Pancreas (tissue), 10 donors: ENCODE measurements at regions not wholly inside any gene's neighbourhood (a gene's known extent, or its start where the extent isn't known, plus 50 kb on each side); places are given as distances from the start of the nearest gene placed in this dataset.

Experiments used
- ATAC-seq, 4 donors: fragments of 200-7000 bp; cut with Tn5 transposase; one replicate each; pipeline versions ENCODE4 v1.8.0 to v1.9.1; 2020; ENCODE audit warnings: mild to moderate bottlenecking in 4 of 4, moderate library complexity in 4 of 4
- DNase-seq, 6 donors: peaks; one replicate each; pipeline ENCODE4 v3.0.0-alpha.2; 2020
- FAIRE-seq: peaks from 2 replicates; lab custom pipeline; 2012; peaks lifted over from hg19 to GRCh38; lab: Jason Lieb, UNC
- H3K27ac ChIP-seq, 4 donors: fragments of 200-600 bp; sonication (generic); 1 replicate in 3 of 4; 2 replicates in 1 of 4; pipeline versions ENCODE4 v1.5.0 to v1.8.0; 2020
- H3K27me3 ChIP-seq, 4 donors: fragments of 200-600 bp; one replicate each; pipeline ENCODE4 v1.8.0; 2021
- H3K36me3 ChIP-seq, 3 donors: fragments of 200-600 bp; sonication (generic) in 1 of 3; one replicate each; pipeline versions ENCODE4 v1.5.0 to v1.8.0; 2020 to 2021
- H3K4me1 ChIP-seq, 3 donors: fragments of 200-600 bp; one replicate each; pipeline ENCODE4 v1.8.0; 2021
- H3K4me3 ChIP-seq, 4 donors: fragments of 200-600 bp; sonication (generic) in 2 of 4; one replicate each; pipeline versions ENCODE4 v1.5.0 to v1.8.0; 2020 to 2021
- H3K9me3 ChIP-seq, 4 donors: fragments of 200-600 bp; one replicate each; pipeline ENCODE4 v1.8.0; 2021
- WGBS, 2 donors: extraction: QIAGEN DNeasy Blood & Tissue Kit; methylation state at CpG; one replicate each; pipeline ENCODE4 v1.1.7; 2013; 5-methylcytosine and 5-hydroxymethylcytosine counted together
- intact Hi-C, 3 donors: fragments of 100-400 bp; cut with DNase I; formaldehyde crosslinking; loops; one replicate each; pipeline versions ENCODE4 v1.11.1 to v1.14.2; 2022
- TF ChIP-seq, protein P1 (sequence below), 4 donors: fragments of 200-600 bp; sonication (generic) in 3 of 4; IDR thresholded peaks; one replicate each; pipeline versions ENCODE4 v1.5.0 to v1.8.0; 2021; ENCODE audit warnings: antibody characterized with exemption in 4 of 4
- donor health status: healthy with polysubstance abuse.
- donor health status: DM: no; HTN: no; CAD: no; lungs with moderate emphysema.
- donor health status: DM: no; HTN: no; CAD: no.
- donor health status: control.
- donor health status: control.
- donor health status: Bipolar disorder and iron deficiency.
- donor health status: DM: yes; HTN: yes; CAD: no.
- donor health status: DM: no; HTN: no; CAD: no.
- donor health status: DM: no; HTN: no; CAD: no.
- donor health status: DM: yes; HTN: yes; CAD: no.

DNA sequence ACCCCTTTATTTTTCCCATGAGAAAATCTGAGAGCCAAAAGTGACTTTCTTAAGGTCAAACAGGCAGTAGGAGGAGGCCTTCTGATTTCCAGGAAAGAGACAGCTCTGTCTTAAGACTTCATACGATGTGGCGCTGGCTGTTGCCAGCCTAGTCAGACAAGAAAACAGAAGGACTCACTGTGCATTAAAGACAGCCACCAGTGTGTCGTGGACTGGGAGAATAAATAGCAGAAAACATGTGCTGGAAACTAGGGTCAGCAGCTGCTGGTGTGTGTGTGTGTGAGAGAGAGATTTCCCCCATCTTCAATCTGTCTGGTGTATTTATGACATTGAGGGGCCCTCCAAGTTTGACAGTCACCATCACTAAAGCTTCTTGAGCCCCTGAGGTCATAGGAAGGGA, 708.6 kb upstream of the TMEM132C start:
- DNase-seq: no peak
- H3K4me3 ChIP-seq: no peak overlapping the region

DNA sequence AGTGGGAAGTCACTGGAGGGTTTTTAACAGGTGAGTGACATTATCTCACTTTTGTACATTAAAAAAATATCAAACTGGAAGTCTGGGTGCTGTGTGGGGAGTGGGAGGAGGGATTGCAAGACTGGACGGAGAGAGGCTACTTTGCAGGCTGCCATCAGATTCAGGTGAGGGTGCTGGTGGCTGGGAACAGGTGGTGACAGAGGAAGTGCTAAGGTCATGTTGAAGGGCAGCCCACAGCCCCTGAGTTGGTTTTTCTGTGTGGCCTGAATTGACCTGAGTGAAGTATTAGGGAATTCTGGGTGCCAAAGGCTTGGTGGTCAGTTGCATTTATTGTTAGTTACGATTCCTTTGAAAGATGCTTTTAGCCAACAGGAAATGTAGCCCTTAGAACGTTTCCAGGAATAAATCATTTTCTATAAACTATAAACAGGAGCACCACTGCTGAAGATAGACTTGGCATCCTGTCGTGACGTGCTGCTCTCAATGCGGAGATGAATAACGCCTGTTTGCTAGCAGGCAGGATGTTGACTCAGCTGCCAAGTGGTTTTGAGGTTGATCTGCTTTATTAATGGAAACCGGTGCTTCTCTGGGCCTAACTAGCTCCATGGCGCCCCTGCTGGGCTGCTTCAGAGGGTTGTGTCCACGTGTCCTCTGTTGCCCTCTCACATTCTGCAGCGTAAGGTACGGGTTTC, 707.5 kb upstream of the TMEM132C start:
- FAIRE-seq (no peak), ATAC-seq (peak in 2 of 4 donors; percentile 19 to 20)

More for the DNA sequence above, 708.6 kb upstream of the TMEM132C start:
- no peaks in the 10 kb centered on the region for H3K4me1 ChIP-seq
- TF ChIP-seq, protein P1, sequence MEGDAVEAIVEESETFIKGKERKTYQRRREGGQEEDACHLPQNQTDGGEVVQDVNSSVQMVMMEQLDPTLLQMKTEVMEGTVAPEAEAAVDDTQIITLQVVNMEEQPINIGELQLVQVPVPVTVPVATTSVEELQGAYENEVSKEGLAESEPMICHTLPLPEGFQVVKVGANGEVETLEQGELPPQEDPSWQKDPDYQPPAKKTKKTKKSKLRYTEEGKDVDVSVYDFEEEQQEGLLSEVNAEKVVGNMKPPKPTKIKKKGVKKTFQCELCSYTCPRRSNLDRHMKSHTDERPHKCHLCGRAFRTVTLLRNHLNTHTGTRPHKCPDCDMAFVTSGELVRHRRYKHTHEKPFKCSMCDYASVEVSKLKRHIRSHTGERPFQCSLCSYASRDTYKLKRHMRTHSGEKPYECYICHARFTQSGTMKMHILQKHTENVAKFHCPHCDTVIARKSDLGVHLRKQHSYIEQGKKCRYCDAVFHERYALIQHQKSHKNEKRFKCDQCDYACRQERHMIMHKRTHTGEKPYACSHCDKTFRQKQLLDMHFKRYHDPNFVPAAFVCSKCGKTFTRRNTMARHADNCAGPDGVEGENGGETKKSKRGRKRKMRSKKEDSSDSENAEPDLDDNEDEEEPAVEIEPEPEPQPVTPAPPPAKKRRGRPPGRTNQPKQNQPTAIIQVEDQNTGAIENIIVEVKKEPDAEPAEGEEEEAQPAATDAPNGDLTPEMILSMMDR (IDR thresholded peaks at IDR 0.05): no peak
- no peaks in the 10 kb centered on the region for H3K27me3 ChIP-seq
- WGBS, 2 donors: 52 to 54% methylated on average over 3 of the region's 3 CpGs
- H3K9me3 ChIP-seq: no peaks in the 10 kb centered on the region
- H3K27ac ChIP-seq: no peak overlapping the region
- no peak for FAIRE-seq
- H3K36me3 ChIP-seq: no peaks in the 10 kb centered on the region
- ATAC-seq: no peak
- intact Hi-C loops: no loop called here

DNA sequence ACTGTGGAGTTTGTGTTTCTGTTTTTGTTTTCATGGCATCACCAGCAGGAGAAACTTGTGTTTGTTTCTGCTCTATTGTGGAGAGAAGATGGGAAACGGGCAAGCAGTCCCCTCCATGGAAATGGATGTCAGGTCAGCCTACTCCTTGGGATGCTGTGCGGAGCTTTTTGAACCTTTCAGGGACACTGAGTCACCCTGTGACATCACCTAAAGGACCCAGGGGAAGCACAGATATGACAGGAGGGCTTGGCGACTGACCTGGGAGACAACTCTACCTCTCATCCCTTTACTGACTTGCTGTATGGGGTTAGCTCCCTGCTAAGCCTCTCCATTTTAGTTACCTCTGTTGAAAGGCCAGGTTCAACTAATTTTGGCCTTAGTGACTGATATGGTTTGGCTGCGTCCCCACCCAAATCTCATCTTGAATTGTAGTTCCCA, 706.9 kb upstream of the TMEM132C start:
- peaks cover 0 to 3% (median 0%) of the 10 kb centered on the region in 4 donors for H3K27me3 ChIP-seq
- H3K4me3 ChIP-seq: no peak overlapping the region
- ATAC-seq (no peak), DNase-seq (no peak), FAIRE-seq (no peak)
- intact Hi-C loops: no loop called here
- H3K36me3 ChIP-seq: no peaks in the 10 kb centered on the region
- no peak overlapping the region for H3K27ac ChIP-seq
- WGBS, 2 donors: 79 to 92% methylated on average over 4 of the region's 4 CpGs
- TF ChIP-seq, protein P1 (IDR thresholded peaks at IDR 0.05): no peak
- H3K4me1 ChIP-seq: no peaks in the 10 kb centered on the region
- H3K9me3 ChIP-seq: no peaks in the 10 kb centered on the region

More for the DNA sequence above, 707.5 kb upstream of the TMEM132C start:
- intact Hi-C loops: no loop called here
- H3K27me3 ChIP-seq: peaks cover 0 to 3% (median 0%) of the 10 kb centered on the region in 4 donors
- TF ChIP-seq, protein P1 (IDR thresholded peaks at IDR 0.05): no peak
- H3K4me3 ChIP-seq: no peak overlapping the region
- no peaks in the 10 kb centered on the region for H3K9me3 ChIP-seq
- H3K4me1 ChIP-seq: no peaks in the 10 kb centered on the region
- DNase-seq: no peak
- no peak overlapping the region for H3K27ac ChIP-seq
- WGBS, 2 donors: 23 to 28% methylated on average over 12 of the region's 12 CpGs
- H3K36me3 ChIP-seq: no peaks in the 10 kb centered on the region

DNA sequence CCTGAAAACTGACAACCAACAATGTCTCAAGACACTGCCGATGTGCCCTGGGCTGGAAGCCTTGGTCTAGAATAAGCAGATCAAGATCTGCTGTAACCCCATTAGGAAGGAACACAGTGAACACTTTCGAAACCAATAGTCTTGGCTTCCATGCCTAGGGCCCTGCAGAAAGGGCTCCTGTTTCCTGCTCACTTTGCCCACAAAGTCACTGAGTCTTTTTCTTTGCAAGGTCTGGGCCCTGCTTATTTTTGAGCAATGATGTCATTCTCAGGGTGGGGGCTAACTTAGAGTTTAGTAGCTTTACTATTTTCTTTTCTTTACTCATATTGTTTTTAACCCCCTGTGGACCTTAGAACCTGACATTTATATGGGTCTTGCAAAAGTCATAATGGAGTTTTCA, 704.2 kb upstream of the TMEM132C start:
- WGBS, 2 donors: 73 to 76% methylated on average over 2 of the region's 2 CpGs
- Histone ChIP-seq H3K36me3 (no peaks in the 10 kb centered on the region), H3K27me3 (peaks cover 0 to 4% (median 1%) of the 10 kb centered on the region in 4 donors), H3K4me3 (no peak overlapping the region), H3K4me1 (no peaks in the 10 kb centered on the region), H3K27ac (no peak overlapping the region), H3K9me3 (no peaks in the 10 kb centered on the region)
- DNase-seq (no peak), FAIRE-seq (no peak), ATAC-seq (no peak)
- intact Hi-C loops: no loop called here
- TF ChIP-seq, protein P1 (IDR thresholded peaks at IDR 0.05): no peak

DNA sequence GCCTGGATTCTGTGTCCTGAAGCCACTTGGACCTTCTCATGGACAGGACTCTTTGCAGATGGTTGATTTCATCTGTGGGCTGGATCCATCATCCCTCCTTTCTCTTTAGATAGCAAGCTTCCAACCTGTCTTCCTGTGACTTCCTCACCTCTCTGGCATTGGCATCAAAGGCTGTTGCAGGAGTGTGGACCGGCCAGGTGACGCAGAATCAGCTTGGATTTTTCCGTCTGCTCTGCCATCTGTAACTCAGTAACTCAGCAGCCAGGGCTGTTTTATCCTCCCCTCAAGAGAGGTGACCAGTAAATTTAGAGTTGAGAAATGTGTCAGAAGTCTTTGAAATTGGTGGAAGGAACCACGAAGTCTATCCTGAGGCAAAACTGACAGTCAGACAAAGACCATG, 701.7 kb upstream of the TMEM132C start:
- no peaks in the 10 kb centered on the region for H3K4me1 ChIP-seq
- H3K9me3 ChIP-seq: no peaks in the 10 kb centered on the region
- no peak overlapping the region for H3K4me3 ChIP-seq
- peaks cover 0 to 4% (median 1%) of the 10 kb centered on the region in 4 donors for H3K27me3 ChIP-seq
- TF ChIP-seq, protein P1 (IDR thresholded peaks at IDR 0.05): no peak
- 76 to 86% methylated on average over 4 of the region's 4 CpGs for WGBS, 2 donors
- no peak overlapping the region for H3K27ac ChIP-seq
- H3K36me3 ChIP-seq: no peaks in the 10 kb centered on the region
- intact Hi-C loops: no loop called here
- ATAC-seq (no peak), FAIRE-seq (no peak), DNase-seq (no peak)
